ENCODE measurements at regions not wholly inside any gene's neighbourhood (a gene's known extent, or its start where the extent isn't known, plus 50 kb on each side); places are given as distances from the start of the nearest gene placed in this dataset.
"Not testable (repeated sequence)": the region's sequence is repeated elsewhere in the genome, so short reads cannot be mapped to it uniquely, and the experiment has no call there.

- DNase-seq = not testable (repeated sequence)
Observed at GRCh38 chr9:66771504-66771903, 129.0 kb upstream of the ZNF658 start.

GRCh38 chr9:66774618-66775017 lies 125.9 kb upstream of the ZNF658 start:
- DNase-seq = not testable (repeated sequence)

GRCh38 chr9:66779944-66780661 lies 120.4 kb upstream of the ZNF658 start:
- DNase-seq = not testable (repeated sequence)

DNA sequence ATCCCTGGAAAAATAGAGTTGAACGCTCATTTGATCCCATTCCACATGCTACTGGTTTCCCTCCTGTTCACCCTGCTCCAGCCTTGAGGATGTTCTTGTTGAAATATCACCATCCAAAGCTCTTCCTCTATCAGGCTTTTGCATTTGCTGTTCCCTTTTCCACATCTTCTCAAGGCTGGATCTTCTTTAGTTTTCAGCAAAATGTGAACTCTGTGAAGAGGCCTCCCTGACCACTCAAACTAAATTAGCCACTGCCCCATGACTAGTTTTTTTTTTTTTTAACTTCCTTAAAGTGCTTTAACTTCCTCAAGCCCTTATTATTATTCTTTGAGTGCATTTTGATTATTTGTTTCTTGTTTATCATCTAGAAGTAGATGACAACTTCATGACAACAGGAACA lies 119.3 kb upstream of the ZNF658 start:
- DNase-seq = not testable (repeated sequence)

GRCh38 chr9:66782010-66782409 lies 118.5 kb upstream of the ZNF658 start:
- not testable (repeated sequence) for DNase-seq

DNA sequence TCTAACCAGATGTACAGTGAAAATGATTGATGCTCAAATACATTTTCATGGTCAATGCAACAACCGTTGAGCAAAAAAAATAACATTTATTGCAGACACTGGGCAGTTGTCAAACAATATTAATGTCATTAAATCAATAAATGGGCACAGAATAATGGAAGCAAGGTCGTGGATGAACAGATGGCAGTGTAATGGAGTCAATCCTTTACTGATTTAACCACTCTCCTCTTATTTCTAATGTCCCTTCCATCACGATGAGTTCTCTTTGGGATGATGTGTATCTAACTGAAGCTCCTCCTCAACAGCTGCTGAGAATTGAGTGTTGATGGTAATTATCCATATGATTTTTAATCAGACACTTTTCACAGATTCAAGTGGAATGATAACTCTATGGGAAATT lies 114.9 kb upstream of the ZNF658 start:
- not testable (repeated sequence) for DNase-seq

GRCh38 chr9:66791092-66791750 lies 109.3 kb upstream of the ZNF658 start:
- DNase-seq = not testable (repeated sequence)

DNA sequence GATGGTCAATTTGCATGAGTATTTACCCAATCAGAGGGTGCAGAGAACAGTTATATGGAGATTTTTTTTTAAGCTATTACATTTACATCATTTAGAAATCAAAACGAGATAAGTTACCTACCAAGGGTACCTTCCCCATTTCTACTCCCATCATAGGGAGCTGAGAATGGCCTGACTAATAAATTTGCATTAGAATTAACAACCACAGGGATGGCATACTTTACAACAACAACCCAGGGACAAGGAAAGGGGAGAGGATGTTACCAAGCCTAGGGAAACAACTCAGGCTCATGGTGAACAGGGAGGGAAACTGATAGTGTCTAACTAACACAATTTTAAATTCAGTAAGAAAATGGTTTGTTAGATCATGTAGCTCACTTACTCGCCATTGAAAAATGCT lies 105.8 kb upstream of the ZNF658 start:
- not testable (repeated sequence) for DNase-seq

DNA sequence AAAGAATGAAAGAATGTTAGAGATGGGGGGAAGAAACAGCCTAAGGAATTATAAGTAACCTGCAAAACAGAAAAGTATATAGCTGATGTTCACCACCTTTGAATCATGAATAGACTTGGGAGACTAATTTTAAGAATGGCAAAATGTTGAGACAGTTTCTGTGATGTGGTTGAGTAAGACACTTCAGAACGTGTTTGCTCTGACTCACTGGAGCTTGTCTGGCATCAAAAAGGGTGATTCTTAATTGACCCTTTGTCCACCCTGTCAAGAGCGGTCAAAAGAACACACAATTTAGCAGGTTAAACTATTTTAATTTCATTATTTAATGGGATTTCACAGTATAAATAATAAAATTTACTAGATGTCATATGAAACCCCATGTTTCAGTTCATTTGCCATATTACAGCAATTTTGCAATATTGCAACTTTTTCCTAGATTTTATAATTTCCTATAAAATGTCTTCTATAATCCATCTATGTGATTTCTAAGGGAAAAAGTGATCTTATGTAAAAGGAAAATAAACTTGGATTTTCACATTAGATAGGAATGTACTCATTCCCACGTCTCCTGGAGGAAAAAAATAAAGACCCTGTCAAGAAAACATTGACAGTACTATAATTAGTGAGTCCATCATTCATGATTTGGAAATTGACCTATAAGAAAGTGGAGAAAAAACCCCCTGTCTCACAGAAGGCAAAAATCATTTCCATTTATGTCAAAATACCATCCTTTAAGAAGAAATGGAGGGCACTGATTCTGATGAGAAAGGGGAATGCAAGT lies 104.6 kb upstream of the ZNF658 start:
- DNase-seq = not testable (repeated sequence)

DNA sequence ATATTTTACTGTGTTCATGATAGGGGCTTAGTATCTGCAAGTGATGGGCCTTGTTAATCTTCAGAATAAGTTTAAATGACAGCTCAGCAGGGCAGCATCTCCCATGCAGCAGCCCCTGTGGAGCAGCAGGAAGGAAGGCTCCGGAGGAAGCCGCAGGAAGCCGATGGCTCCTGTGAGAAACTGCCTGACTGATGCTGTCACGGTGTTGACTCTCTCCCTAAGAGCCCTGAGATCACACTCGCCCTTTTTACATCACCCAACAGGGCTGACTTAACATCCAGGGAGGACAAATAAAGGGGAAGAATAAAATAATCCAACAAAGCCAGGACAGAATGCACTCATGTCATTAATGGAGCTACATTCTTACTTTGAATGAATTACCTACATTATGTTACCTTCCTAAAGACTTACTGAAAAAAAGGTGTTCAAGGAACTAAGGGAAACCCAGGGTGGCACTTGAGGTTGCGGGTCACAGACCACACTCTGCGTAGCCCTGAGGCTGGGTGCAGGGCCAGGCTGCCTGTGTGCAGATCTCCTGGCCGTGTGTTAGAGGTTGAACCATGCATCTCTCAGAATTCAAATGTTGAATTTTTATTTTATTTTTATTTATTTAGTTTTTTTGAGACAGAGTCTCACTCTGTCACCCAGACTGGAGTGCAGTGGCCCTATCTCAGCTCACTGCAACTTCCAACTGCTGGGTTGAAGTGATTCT lies 102.5 kb upstream of the ZNF658 start:
- DNase-seq = not testable (repeated sequence)

GRCh38 chr9:66803619-66804018 lies 96.9 kb upstream of the ZNF658 start:
- DNase-seq = not testable (repeated sequence)

DNA sequence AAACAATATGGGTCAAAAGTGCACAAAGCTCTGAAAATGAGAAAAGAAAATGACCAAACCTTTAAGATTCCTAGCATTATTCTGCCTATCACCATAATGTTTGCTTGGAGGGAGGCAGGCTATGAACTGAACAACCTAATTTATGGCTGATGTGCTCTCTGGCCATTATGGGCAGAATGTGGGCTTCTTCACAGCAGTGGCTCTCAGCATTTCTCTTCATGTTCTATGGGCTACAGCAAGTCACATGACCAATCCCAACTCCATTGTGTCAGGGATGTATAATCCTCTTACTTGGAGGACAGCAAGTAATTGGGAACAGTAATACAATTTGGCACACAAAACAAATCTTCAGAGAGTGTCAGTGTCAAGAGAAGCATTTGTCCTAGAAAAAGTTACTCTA lies 90.3 kb upstream of the ZNF658 start:
- not testable (repeated sequence) for DNase-seq

DNA sequence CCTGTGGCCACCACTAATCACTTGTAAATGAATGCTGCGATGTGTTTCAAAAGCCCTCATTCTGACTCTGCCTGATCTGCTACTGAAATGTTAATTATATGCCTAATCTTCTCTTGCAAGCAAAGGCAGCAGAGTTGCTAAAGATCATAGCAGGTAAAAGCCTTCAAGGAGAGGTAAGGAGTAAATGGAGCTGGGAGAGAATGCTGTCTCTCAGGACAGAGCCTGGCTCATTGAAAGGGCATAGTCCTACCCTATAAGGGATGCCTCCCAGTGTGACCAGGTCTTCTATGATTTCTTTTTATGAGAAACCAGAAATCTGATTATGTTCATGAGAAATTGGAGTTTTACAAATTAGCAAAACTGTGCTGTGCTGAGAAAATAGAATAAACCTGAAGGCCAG lies 88.2 kb upstream of the ZNF658 start:
- not testable (repeated sequence) for DNase-seq

DNA sequence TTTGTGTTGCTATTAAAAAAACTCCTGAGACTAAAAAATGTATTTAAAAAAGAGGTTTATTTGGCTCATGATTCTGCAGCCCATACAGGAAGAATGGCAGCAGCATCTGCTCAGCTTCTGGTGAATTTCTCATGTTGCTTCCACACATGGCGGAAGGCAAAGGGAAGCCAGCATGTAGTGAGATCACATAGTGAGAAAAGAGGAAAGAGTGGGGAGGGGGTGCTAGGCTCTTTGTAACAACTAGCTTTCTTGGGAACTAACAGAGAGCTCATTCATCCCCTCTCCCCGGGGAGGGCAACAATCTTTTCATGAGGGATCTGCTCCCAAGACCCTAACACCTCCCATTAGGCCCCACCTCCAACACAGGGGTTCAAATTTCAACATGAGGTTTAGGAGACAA lies 87.6 kb upstream of the ZNF658 start:
- DNase-seq = not testable (repeated sequence)

DNA sequence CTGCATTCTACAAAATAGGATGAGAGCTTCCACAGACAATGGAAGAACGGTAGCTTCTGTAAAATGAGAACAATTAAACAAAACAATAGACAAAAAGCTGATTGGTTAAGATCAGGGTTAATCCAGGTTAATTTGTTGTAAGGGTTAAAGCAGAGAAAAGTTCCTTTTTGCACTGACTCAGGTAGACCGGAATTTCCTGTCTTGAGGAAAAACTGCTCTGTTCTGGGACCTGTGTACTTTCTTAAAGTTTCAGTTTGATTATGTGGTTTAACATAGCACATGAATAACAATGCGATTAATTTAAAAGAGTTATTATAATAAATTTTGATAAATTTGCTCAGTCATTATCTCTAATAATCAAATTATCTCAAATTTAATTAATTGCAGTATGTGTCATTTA lies 86.5 kb upstream of the ZNF658 start:
- not testable (repeated sequence) for DNase-seq

- DNase-seq = not testable (repeated sequence)
Observed at GRCh38 chr9:66819510-66819909, 81.0 kb upstream of the ZNF658 start.

GRCh38 chr9:66820014-66820660 lies 80.4 kb upstream of the ZNF658 start:
- not testable (repeated sequence) for DNase-seq

DNA sequence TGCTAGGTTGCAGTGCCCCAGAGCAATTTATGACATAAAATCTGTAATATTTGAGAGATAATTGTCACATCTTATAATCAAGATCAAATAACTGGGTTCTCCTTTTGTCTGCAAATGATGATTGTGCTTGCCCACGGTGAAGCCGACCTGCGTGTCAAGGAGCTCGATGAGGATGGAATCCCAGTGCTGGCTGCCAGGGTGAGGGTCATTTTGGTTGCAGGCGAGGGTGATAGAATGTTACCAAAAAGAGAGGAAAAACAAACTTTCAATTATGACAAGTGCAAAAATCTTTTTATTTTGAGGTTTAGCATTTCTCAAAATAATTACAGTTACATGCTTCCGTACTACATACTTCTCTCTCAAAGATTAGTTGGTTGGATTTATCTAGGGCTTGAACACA lies 76.4 kb upstream of the ZNF658 start:
- not testable (repeated sequence) for DNase-seq

DNA sequence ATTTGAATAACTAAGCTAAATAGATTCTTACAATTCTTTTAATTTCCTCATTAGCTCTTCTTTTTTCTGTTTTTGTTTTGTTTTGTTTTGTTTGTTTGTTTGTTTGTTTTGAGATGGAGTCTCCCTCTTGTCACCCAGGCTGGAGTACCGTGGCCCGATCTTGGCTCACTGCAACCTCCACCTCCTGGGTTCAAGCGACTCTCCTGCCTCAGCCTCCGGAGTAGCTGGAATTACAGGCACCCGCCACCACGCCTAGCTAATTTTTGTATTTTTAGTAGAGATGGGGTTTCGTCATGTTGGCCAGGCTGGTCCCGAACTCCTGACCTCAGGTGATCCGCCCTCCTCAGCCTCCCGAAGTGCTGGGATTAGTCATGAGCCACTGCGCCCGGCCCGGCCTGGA lies 70.7 kb upstream of the ZNF658 start:
- DNase-seq = not testable (repeated sequence)

DNA sequence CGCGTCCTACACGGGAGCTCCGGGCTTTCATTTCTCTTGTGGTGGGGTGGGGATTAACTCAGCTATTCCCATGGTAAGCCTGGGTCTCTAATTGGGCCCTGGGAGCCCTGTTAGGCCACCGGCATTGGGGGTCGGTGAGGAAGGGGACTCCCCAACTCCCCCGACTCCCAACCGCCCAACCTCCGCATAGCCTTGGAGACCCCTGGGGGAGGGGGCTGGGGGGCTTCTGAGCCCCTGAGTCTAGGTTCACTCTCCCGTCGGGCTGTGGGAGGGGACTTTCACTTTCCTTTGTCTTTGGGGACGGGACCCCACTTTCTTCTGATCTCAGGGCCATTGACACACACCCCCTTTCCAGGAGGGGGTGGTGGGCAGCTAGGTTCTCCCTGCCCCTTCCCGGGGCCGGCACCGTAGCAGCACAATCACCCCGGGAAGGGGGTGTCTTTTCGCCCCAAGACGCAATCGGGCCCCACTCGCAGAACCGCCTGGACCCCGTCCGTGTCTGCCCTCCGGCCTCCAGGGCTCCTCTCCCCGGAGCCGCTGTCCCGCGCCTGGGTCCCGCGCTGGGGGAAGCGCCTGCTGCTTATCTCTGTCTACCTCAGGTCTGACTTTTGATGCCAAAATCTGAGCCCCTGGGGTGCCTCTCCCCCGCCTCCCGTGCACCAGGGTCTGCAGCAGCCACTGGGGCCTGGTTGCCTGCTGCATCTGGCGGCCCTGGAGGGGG lies 69.6 kb upstream of the ZNF658 start:
- not testable (repeated sequence) for DNase-seq

DNA sequence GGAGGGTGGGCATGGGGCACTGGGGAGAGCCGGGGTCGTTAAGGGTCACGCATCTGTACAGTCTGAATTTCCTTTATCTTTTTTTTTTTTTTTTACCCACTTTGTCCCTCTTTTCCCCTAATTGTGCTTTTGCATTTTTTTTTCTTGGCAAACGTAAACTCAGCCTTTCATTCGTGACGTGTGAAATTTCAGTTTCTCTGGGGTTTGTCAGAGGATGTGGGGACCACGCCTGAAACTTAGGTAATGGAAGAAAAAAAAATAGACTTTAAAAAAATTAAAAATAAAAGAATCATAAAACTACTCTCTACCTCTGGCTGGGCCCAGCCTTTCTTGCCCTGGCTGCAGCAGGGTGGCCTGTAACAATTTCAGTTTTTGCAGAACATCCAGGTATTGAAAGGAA lies 68.3 kb upstream of the ZNF658 start:
- DNase-seq = not testable (repeated sequence)

Measured in NCI-H226 (cell line).